ENCODE measurements at regions not wholly inside any gene's neighbourhood (a gene's known extent, or its start where the extent isn't known, plus 50 kb on each side); places are given as distances from the start of the nearest gene placed in this dataset.

- TF ChIP-seq POLR2AphosphoS5 (IDR thresholded peaks at IDR 0.05; ENCODE audit: borderline replicate concordance, low read depth, low read length) = no peak
- no peak for TF ChIP-seq EZH2 (IDR thresholded peaks at IDR 0.05)
Observed at GRCh38 chr2:198232281-198232680, 427.9 kb downstream of the PLCL1 start.
